ENCODE measurements at regions not wholly inside any gene's neighbourhood (a gene's known extent, or its start where the extent isn't known, plus 50 kb on each side); places are given as distances from the start of the nearest gene placed in this dataset.
"Not testable (repeated sequence)": the region's sequence is repeated elsewhere in the genome, so short reads cannot be mapped to it uniquely, and the experiment has no call there.

- no peak for DNase-seq (ENCODE audit: low spot score)
Observed at GRCh38 chr4:103853627-103854026, 133.8 kb upstream of the TACR3 start.

GRCh38 chr4:103853146-103853545 lies 133.4 kb upstream of the TACR3 start:
- DNase-seq (ENCODE audit: low spot score) = no peak

DNA sequence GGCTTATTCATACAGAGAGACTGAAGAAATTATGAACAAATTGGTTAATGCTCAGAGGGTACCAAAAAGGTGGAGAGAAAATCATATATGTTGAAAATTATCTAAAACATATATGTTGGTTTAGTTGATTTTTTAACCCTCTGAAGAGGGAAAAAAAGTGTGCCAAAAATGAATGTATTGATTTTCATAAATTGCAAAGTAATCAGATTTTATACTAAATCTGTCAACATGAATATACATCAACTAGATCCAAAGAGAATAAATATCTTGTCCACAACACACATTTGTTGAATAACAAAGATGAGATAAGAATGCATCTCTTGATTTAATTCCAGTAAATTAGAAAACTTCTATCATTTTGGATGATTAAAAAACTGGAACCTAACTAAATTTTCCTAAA lies 125.3 kb upstream of the TACR3 start:
- DNase-seq (ENCODE audit: low spot score) = no peak

DNA sequence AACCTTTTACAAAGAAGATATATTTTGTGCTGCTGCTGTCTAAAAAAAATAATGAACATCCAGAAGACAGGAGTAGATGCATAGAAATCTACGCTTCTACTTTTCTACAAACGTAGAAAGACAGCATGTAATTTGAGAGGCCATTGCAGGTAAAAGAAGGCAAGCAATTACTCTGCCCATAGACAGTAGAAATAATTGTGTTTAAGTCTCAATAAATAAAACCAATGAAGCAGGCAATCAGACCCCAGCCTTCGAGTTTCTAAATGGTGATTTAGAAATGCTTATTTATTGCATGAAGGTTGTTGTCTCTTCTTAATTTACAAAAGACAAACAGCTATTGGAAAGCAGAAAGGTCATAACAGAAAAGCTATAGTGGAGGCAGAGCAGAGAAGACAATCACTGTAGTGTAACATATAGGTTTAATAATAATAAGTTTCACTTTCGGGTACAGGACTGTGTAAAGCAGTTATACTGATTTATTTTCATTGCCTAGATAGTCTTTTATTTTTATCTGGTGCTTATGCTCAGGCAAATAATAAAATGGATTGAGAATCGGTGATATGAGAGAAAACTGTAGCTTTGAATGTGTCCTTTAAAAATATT lies 123.0 kb upstream of the TACR3 start:
- no peak for DNase-seq (ENCODE audit: low spot score)

DNA sequence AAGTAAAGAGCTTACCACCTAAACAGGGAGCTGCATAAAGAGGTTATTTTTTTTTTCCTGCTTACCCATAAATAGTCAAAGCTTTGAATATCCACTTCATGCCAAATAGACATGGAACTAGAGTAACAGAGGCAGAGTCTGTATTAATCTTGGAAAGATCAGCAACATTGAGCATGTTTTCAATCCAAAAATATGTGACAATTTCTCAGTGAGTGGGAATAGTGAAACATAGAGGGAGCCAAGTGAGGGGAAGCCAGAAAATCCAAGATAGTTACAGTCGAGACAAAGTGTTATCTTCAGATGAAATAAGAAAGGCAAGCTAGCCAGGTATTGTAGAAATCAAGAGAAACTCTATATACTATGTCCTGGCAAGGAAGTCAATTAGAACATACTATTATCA lies 122.3 kb upstream of the TACR3 start:
- DNase-seq (ENCODE audit: low spot score) = no peak

DNA sequence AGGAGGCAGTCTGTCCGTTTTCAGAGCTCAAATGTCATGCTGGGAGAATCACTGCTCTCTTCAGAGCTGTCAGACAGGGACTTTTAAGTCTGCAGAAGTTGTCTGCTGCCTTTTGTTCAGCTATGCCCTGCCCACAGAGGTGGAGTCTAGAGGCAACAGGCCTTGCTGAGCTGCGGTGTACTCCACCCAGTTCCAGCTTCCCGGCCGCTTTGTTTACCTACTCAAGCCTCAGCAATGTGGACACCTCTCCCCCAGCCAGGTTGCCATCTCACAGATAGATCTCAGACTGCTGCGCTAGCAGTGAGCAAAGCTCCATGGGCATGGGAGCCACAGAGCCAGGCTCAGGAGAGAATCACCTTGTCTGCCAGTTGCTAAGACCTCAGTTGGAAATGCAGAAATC lies 90.5 kb upstream of the TACR3 start:
- not testable (repeated sequence) for DNase-seq (ENCODE audit: low spot score)

DNA sequence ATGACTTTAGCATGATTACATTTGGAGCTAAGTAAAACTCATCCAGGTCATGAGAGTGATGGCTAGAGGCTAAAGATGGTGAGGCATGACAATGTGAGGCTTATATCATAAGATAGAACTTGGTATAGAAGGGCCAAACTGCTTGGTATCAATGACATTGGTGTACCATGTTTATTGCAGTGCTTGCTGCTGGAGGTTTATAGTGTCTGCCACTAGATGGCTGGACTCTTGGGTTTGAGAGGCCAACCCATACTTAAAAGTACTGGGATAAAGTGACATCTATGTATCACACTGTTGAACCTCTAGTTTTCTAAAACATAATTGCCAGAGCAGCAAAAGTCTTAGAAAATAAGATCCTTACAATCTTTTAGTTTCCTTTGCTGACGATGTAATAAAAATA lies 83.0 kb upstream of the TACR3 start:
- DNase-seq (ENCODE audit: low spot score) = no peak

DNA sequence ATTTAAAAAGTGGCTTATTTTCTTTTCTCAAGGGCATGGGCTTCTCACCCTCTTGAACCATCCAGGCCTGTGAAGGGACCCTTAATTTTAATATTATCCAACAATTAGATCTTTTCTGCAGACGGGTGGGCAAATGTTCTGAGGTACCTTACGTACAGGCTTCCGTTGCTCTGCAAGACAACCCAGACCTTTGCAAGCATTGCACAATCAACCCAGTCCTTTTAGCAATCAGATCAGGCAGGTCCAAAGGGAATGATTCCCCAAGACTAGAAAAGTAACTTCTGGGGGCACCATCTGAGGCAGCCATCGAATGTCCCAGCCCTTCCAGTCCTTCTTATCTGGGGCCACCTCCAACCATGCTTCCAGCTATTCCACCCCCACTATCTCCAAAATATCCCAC lies 67.3 kb upstream of the TACR3 start:
- DNase-seq (ENCODE audit: low spot score) = no peak

- no peak for DNase-seq (ENCODE audit: low spot score)
Observed at GRCh38 chr4:103786593-103786992, 66.8 kb upstream of the TACR3 start.

DNA sequence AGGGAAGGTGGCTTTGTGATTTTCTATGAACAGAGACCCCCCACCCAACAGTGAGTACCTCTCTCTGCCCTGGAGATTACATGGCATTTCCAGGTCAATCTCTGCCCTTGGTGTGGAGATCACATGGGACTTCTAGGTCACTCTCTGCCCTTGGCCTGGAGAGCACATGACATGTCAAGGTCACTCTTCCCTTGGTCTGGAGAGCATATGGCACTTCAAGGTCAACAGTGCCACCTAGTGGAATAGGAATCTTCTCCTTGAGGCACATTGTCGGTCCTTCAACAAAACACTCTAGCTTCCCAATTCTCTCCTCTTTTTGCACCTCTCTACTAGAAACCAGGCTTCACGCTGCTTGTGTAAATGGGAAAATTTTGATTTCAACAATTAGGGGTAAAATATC lies 66.2 kb upstream of the TACR3 start:
- DNase-seq (ENCODE audit: low spot score) = peak; percentile 31

DNA sequence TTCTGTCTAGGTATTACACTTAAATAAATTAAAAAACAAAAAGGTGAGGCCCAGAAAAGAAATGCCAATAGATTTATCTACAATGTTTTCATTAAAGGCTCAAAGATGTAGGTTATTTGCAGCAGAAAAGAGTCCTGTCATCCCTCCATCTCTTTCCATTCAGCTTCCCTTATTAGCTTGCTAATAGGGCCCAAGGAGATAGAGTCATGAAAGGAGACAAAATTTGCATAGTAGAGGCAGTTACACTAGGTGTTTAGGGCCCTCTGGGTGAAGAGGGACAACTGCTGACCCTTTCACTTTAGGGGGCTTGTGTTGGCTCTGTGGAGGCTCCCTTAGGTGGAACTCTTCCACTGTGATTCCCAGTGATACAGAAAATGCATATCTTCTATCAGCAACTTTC lies 58.4 kb upstream of the TACR3 start:
- DNase-seq (ENCODE audit: low spot score) = no peak

DNA sequence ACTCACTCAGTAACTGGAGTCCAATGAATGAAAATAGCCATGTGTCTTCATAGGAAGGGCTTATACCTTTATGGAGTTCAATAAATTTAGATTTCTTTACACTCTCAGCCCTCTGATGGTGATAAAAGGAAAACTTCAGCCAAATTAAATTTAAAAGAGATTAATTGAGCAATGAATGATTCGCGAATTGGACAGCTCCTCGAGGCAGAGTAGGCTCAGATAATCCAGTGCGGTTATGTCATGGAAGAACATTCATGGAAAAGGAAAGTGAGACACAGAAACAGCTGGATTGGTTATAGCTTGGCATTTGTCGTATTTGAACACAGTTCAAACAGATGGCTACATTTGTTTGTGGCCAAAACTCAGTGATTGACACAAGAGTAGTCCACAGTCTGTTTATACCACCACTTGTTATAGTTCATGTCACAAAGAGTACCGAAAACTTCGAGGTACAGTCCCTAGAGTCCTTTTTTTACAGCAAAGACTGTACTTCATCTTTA lies 54.6 kb upstream of the TACR3 start:
- no peak for DNase-seq (ENCODE audit: low spot score)

DNA sequence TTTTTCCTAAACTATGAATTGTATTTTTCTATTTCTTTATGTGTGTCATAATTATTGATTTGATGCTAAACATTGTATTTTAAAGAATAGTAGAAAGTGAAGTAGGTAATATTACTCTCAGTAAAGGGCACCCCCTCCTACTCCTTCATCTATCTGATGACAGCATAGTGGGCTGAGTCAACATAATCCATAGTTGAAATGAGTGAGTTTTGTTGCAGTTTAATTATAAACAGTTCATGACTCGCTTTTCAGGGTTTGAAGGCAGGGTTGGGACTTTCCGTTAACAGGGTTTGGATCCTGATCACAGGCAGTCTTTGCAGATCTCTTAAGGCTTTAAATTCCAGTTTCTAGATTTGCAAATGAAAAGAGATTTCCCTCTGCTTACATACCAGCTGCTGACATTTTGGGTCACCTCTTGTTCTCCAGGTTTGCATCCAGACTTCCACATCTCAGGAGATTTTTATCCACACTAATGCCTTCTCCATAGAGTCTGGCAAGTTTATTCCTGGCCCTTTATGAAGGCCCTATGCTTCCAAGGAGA lies 54.0 kb upstream of the TACR3 start:
- no peak for DNase-seq (ENCODE audit: low spot score)
